HepG2 (cell line): ENCODE measurements at regions not wholly inside any gene's neighbourhood (a gene's known extent, or its start where the extent isn't known, plus 50 kb on each side); places are given as distances from the start of the nearest gene placed in this dataset.

Source experiments
- ATAC-seq: fragments of 200-7000 bp; cut with Tn5 transposase; 3 replicates; pipeline ENCODE4 v1.9.1; 2020; ENCODE audit warnings: mild to moderate bottlenecking, moderate library complexity
- BruUV-seq: library from RNA; stranded (reverse); fragments of 400-500 nt; replicated peaks from 2 replicates; lab custom pipeline; 2021; lab: Mats Ljungman, UMichigan
- CTCF ChIA-PET: fragments of 300-600 bp; formaldehyde crosslinking; extraction: SDS; loops from one replicate; lab custom pipeline; 2021; ENCODE audit warnings: low total read pairs, inconsistent platforms, low intra/inter-chr PET ratio; lab: Yijun Ruan, JAX
- POLR2A ChIA-PET: fragments of 350-600 bp; sonication (Branson Sonifier 250); formaldehyde crosslinking; loops from one replicate; lab custom pipeline; 2020; ENCODE audit warnings: antibody characterized with exemption, inconsistent platforms; lab: Yijun Ruan, JAX
- DNase-seq: peaks from one replicate; pipeline ENCODE4 v3.0.0-alpha.2; 2015; ENCODE audit warnings: low spot score
- FAIRE-seq: peaks from 3 replicates; lab custom pipeline; 2011; peaks lifted over from hg19 to GRCh38; lab: Jason Lieb, UNC
- H2AFZ ChIP-seq: one replicate; pipeline ENCODE4 v1.6.1; 2011; ENCODE audit warnings: low read length, inconsistent platforms
- H3K27ac ChIP-seq: fragments of 300-600 bp; 3 replicates; pipeline ENCODE4 v1.8.0; 2011; ENCODE audit warnings: mixed run types, mild to moderate bottlenecking, mixed read lengths, low read length, inconsistent platforms; ENCODE audit not compliant: insufficient read depth; ENCODE audit errors: extremely low read length
- H3K27me3 ChIP-seq, 2 experiments: fragments of 200-600 bp in 1 of 2; 2 replicates in 1 of 2; 3 replicates in 1 of 2; pipeline versions ENCODE4 v1.6.0 to v1.8.0; 2011; ENCODE audit warnings: low read length in 2 of 2, mild to moderate bottlenecking in 2 of 2, moderate library complexity in 2 of 2, inconsistent platforms in 1 of 2; ENCODE audit not compliant: insufficient read depth in 2 of 2, control insufficient read depth in 1 of 2
- H3K36me3 ChIP-seq, 2 experiments: fragments of 200-600 bp in 1 of 2; replicated peaks in 1 of 2; 2 replicates in 1 of 2; 3 replicates in 1 of 2; pipeline versions ENCODE4 v1.5.1 to v1.8.0; 2011; ENCODE audit warnings: low read length in 2 of 2, inconsistent platforms in 1 of 2; ENCODE audit not compliant: insufficient read depth in 2 of 2, control insufficient read depth in 1 of 2
- H3K4me1 ChIP-seq: 2 replicates; pipeline ENCODE4 v1.5.1; 2012; ENCODE audit warnings: low read length, inconsistent platforms; ENCODE audit not compliant: insufficient read depth
- H3K4me2 ChIP-seq: 2 replicates; pipeline ENCODE4 v1.6.0; 2011; ENCODE audit warnings: low read depth, low read length, inconsistent platforms
- H3K4me3 ChIP-seq, 3 experiments: fragments of 200-600 bp in 1 of 3; sonication (generic), shearing (Covaris generic) in 1 of 3; replicated peaks in 1 of 3; 2 replicates each; pipeline ENCODE4 v1.5.1; 2011 to 2016; ENCODE audit warnings: low read length in 3 of 3, inconsistent platforms in 2 of 3, low read depth in 2 of 3, mild to moderate bottlenecking in 2 of 3, control low read depth in 1 of 3, mixed read lengths in 1 of 3; ENCODE audit not compliant: insufficient read depth in 1 of 3
- H3K79me2 ChIP-seq: one replicate; pipeline ENCODE4 v1.6.1; 2011; ENCODE audit warnings: low read length, inconsistent platforms; ENCODE audit not compliant: insufficient read depth
- H3K9ac ChIP-seq: 2 replicates; pipeline ENCODE4 v1.6.0; 2011; ENCODE audit warnings: mild to moderate bottlenecking, low read depth, low read length, inconsistent platforms; ENCODE audit not compliant: insufficient read depth
- H3K9me3 ChIP-seq: 2 replicates; pipeline ENCODE4 v1.5.1; 2012; ENCODE audit warnings: mild to moderate bottlenecking, low read length
- H4K20me1 ChIP-seq: 2 replicates; pipeline ENCODE4 v1.6.0; 2011; ENCODE audit warnings: inconsistent platforms, mild to moderate bottlenecking, low read length, moderate library complexity; ENCODE audit not compliant: insufficient read depth
- BHLHE40 ChIP-seq: IDR thresholded peaks from 2 replicates; pipeline ENCODE4 v1.6.1; 2011; ENCODE audit warnings: low read length, improper control_type of control experiment
- EZH2 ChIP-seq: conservative IDR thresholded peaks from 2 replicates; pipeline ENCODE4 v1.6.1; 2012; ENCODE audit warnings: mild to moderate bottlenecking, low read depth, low read length, moderate library complexity
- HMGA1 ChIP-seq: sonication (generic); formaldehyde crosslinking; conservative IDR thresholded peaks from 2 replicates; pipeline ENCODE4 v1.4.0; 2020; ENCODE audit warnings: missing genetic modification reagents
- JUN ChIP-seq: sonication (generic); formaldehyde crosslinking; IDR thresholded peaks from 2 replicates; pipeline ENCODE4 v1.4.0; 2020; ENCODE audit warnings: mild to moderate bottlenecking, missing genetic modification reagents
- MEIS2 ChIP-seq: sonication (generic); formaldehyde crosslinking; IDR thresholded peaks from 2 replicates; pipeline ENCODE4 v1.9.0; 2021; ENCODE audit warnings: mild to moderate bottlenecking, missing genetic modification reagents
- RFX3 ChIP-seq: IDR thresholded peaks from 2 replicates; pipeline ENCODE4 v1.6.1; 2016; ENCODE audit warnings: missing biosample characterization, missing genetic modification reagents
- ZNF501 ChIP-seq: sonication (generic); formaldehyde crosslinking; IDR thresholded peaks from 2 replicates; pipeline ENCODE4 v1.5.1; 2020; ENCODE audit warnings: mild to moderate bottlenecking, moderate library complexity, missing genetic modification reagents
- ZNF543 ChIP-seq: sonication (generic); formaldehyde crosslinking; IDR thresholded peaks from 2 replicates; pipeline ENCODE4 v1.4.0; 2020; ENCODE audit warnings: mild to moderate bottlenecking, missing genetic modification reagents
- ZSCAN20 ChIP-seq: sonication (generic); formaldehyde crosslinking; IDR thresholded peaks from 2 replicates; pipeline ENCODE4 v1.4.0; 2020; ENCODE audit warnings: missing genetic modification reagents, mild to moderate bottlenecking, borderline replicate concordance
- WGBS: methylation state at CpG from one replicate; pipeline ENCODE4 v1.1.6; 2017; ENCODE audit warnings: low lambda C conversion rate; 5-methylcytosine and 5-hydroxymethylcytosine counted together
- in situ Hi-C: cut with HindIII; loops from 2 replicates; pipeline ENCODE4 v1.10.0; 2017; ENCODE audit warnings: low pct_unique_long_range_greater_than_20kb; ENCODE audit not compliant: extremely low pct_ligation_motif_present
- intact Hi-C: fragments of 100-400 bp; cut with micrococcal nuclease; formaldehyde crosslinking; loops from one replicate; pipeline ENCODE4 v1.10.0; 2022; ENCODE audit not compliant: unreplicated experiment
- TF ChIP-seq, protein P1 (sequence below): sonication (generic); formaldehyde crosslinking; IDR thresholded peaks from 2 replicates; pipeline ENCODE4 v1.4.0; 2020; ENCODE audit warnings: missing genetic modification reagents, borderline replicate concordance
- TF ChIP-seq, protein P2 (sequence below): sonication (generic); formaldehyde crosslinking; IDR thresholded peaks from 2 replicates; pipeline ENCODE4 v1.9.0; 2021; ENCODE audit warnings: missing genetic modification reagents, mild to moderate bottlenecking, borderline replicate concordance

DNA sequence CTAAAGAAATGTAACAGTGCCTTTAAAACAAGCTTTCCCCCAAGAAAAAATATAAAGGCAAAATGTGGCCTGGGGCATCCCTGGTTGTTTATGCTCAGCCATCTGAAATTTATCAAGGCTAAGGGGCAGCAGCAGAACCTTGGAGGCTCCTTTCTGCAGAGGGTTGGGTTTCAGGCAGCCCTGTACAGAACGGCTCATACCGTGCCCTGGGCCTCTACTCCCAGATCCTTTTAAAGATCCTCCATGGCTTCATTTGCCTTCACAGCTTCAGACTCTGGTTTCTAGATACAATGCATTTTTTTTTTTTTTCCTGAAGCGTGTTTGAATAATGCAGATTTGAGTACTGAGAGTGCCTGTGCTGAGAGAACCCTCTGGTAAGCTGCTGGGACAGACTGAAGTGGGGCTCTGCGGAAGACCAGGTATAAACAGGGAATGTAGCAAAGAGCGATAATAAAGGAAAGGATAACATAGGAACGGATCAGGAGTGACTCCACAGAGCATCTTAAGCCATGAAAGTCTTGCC, 172.7 kb downstream of the DIRAS2 start:
- POLR2A ChIA-PET = no interaction called here
- intact Hi-C loops = no loop called here
- WGBS = 27% methylated on average over 4 of the region's 6 CpGs

More for the DNA sequence above, 172.7 kb downstream of the DIRAS2 start:
- in situ Hi-C loops = no loop called here
- DNase-seq = no peak
- Histone ChIP-seq H3K27me3 (peaks cover 1 to 5% of the 10 kb centered on the region in 2 experiments; a peak in 2 of 5 replicates), H4K20me1 (no peaks in the 10 kb centered on the region), H3K27ac (no peak overlapping the region), H3K4me1 (no peaks in the 10 kb centered on the region), H3K9ac (no peak overlapping the region), H3K4me2 (no peak overlapping the region), H3K79me2 (no peaks in the 10 kb centered on the region), H3K4me3 (no peak overlapping the region), H2AFZ (no peak overlapping the region), H3K9me3 (no peaks in the 10 kb centered on the region), H3K36me3 (no peaks in the 10 kb centered on the region)
- no TSS peak for BruUV-seq
- FAIRE-seq = no peak
- CTCF ChIA-PET = no interaction called here
- TF ChIP-seq ZSCAN20 (CRISPR knock-in tag) (no peak), BHLHE40 (no peak), ZNF543 (CRISPR knock-in tag) (no peak), ZNF501 (CRISPR knock-in tag) (no peak), RFX3 (no peak), JUN (no peak), HMGA1 (CRISPR knock-in tag) (no peak), EZH2 (no peak), MEIS2 (CRISPR knock-in tag) (no peak)
- TF ChIP-seq, protein P1, sequence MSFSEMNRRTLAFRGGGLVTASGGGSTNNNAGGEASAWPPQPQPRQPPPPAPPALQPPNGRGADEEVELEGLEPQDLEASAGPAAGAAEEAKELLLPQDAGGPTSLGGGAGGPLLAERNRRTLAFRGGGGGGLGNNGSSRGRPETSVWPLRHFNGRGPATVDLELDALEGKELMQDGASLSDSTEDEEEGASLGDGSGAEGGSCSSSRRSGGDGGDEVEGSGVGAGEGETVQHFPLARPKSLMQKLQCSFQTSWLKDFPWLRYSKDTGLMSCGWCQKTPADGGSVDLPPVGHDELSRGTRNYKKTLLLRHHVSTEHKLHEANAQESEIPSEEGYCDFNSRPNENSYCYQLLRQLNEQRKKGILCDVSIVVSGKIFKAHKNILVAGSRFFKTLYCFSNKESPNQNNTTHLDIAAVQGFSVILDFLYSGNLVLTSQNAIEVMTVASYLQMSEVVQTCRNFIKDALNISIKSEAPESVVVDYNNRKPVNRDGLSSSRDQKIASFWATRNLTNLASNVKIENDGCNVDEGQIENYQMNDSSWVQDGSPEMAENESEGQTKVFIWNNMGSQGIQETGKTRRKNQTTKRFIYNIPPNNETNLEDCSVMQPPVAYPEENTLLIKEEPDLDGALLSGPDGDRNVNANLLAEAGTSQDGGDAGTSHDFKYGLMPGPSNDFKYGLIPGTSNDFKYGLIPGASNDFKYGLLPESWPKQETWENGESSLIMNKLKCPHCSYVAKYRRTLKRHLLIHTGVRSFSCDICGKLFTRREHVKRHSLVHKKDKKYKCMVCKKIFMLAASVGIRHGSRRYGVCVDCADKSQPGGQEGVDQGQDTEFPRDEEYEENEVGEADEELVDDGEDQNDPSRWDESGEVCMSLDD (CRISPR knock-in tag) = no peak
- TF ChIP-seq, protein P2, sequence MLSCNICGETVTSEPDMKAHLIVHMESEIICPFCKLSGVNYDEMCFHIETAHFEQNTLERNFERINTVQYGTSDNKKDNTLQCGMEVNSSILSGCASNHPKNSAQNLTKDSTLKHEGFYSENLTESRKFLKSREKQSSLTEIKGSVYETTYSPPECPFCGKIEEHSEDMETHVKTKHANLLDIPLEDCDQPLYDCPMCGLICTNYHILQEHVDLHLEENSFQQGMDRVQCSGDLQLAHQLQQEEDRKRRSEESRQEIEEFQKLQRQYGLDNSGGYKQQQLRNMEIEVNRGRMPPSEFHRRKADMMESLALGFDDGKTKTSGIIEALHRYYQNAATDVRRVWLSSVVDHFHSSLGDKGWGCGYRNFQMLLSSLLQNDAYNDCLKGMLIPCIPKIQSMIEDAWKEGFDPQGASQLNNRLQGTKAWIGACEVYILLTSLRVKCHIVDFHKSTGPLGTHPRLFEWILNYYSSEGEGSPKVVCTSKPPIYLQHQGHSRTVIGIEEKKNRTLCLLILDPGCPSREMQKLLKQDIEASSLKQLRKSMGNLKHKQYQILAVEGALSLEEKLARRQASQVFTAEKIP (CRISPR knock-in tag) = no peak
- no peak for ATAC-seq
